Lower leg skin (tissue), 3 donors: ENCODE measurements at regions not wholly inside any gene's neighbourhood (a gene's known extent, or its start where the extent isn't known, plus 50 kb on each side); places are given as distances from the start of the nearest gene placed in this dataset.

Experiments
- POLR2A ChIP-seq, 2 donors: fragments of 450-650 bp; IDR thresholded peaks; one replicate each; pipeline ENCODE4 v1.6.1; 2016 to 2017; ENCODE audit warnings: antibody characterized with exemption in 2 of 2, mild to moderate bottlenecking in 1 of 2, moderate library complexity in 1 of 2
- TF ChIP-seq, protein P1 (sequence below), 3 donors: fragments of 450-650 bp; IDR thresholded peaks; one replicate each; pipeline ENCODE4 v1.5.1; 2016; ENCODE audit warnings: antibody characterized with exemption in 3 of 3, mild to moderate bottlenecking in 3 of 3, moderate library complexity in 2 of 3

DNA sequence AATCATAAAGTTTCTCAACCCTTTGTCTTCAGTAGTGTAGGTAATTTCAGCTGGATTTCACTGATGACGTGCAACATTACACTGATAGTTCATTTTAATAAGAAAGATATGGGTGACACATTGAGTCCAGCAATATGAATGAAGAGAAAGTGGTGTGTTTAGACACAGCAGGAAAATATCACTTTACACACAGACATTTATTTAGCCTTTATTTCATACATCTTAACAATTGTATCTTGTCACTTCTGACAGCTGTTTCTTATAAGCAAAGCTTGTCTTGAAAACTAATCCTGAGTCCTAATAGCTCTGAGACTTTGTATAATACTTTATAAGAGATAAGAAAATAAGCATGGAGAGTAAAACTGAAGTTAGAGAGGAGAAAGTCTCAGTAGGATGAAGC, 720.5 kb upstream of the NUDT12 start:
- TF ChIP-seq, protein P1, sequence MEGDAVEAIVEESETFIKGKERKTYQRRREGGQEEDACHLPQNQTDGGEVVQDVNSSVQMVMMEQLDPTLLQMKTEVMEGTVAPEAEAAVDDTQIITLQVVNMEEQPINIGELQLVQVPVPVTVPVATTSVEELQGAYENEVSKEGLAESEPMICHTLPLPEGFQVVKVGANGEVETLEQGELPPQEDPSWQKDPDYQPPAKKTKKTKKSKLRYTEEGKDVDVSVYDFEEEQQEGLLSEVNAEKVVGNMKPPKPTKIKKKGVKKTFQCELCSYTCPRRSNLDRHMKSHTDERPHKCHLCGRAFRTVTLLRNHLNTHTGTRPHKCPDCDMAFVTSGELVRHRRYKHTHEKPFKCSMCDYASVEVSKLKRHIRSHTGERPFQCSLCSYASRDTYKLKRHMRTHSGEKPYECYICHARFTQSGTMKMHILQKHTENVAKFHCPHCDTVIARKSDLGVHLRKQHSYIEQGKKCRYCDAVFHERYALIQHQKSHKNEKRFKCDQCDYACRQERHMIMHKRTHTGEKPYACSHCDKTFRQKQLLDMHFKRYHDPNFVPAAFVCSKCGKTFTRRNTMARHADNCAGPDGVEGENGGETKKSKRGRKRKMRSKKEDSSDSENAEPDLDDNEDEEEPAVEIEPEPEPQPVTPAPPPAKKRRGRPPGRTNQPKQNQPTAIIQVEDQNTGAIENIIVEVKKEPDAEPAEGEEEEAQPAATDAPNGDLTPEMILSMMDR (IDR thresholded peaks at IDR 0.05) = no peak
- no peak for TF ChIP-seq POLR2A (IDR thresholded peaks at IDR 0.05)
